ENCODE measurements at regions not wholly inside any gene's neighbourhood (a gene's known extent, or its start where the extent isn't known, plus 50 kb on each side); places are given as distances from the start of the nearest gene placed in this dataset.
A peak's percentile ranks its signal among the peaks of the same experiment; 100 is the strongest.

GRCh38 chr5:51944500-51945125, 561.4 kb downstream of the ISL1 start:
- no peak for DNase-seq (ENCODE audit: low read depth)
- Histone ChIP-seq H3K4me3 (ENCODE audit: low read depth, low read length) (no peak overlapping the region), H3K36me3 (ENCODE audit: control insufficient read depth, insufficient read depth, low read length) (no peaks in the 10 kb centered on the region), H3K27me3 (ENCODE audit: control insufficient read depth, insufficient read depth, low read length) (no peaks in the 10 kb centered on the region)
- no peak for TF ChIP-seq CTCF (IDR thresholded peaks at IDR 0.05; ENCODE audit: insufficient read depth, low read length, poor library complexity, severe bottlenecking)

- DNase-seq (ENCODE audit: low read depth), result no peak
- TF ChIP-seq CTCF (IDR thresholded peaks at IDR 0.05; ENCODE audit: insufficient read depth, low read length, poor library complexity, severe bottlenecking), result no peak
- Histone ChIP-seq H3K27me3 (ENCODE audit: control insufficient read depth, insufficient read depth, low read length) (no peaks in the 10 kb centered on the region), H3K36me3 (ENCODE audit: control insufficient read depth, insufficient read depth, low read length) (no peaks in the 10 kb centered on the region), H3K4me3 (ENCODE audit: low read depth, low read length) (no peak overlapping the region)
Measured at GRCh38 chr5:51958473-51958872, 575.2 kb downstream of the ISL1 start.

- no peaks in the 10 kb centered on the region for H3K36me3 ChIP-seq (ENCODE audit: control insufficient read depth, insufficient read depth, low read length)
- peak; percentile 57 for TF ChIP-seq CTCF (IDR thresholded peaks at IDR 0.05; ENCODE audit: insufficient read depth, low read length, poor library complexity, severe bottlenecking)
- no peak for DNase-seq (ENCODE audit: low read depth)
- H3K4me3 ChIP-seq (ENCODE audit: low read depth, low read length), result no peak overlapping the region
- H3K27me3 ChIP-seq (ENCODE audit: control insufficient read depth, insufficient read depth, low read length), result no peaks in the 10 kb centered on the region
Measured at GRCh38 chr5:51960617-51961121, 577.4 kb downstream of the ISL1 start.

GRCh38 chr5:51961154-51961562, 577.9 kb downstream of the ISL1 start:
- Histone ChIP-seq H3K4me3 (ENCODE audit: low read depth, low read length) (no peak overlapping the region), H3K27me3 (ENCODE audit: control insufficient read depth, insufficient read depth, low read length) (no peaks in the 10 kb centered on the region), H3K36me3 (ENCODE audit: control insufficient read depth, insufficient read depth, low read length) (no peaks in the 10 kb centered on the region)
- DNase-seq (ENCODE audit: low read depth), result no peak
- no peak for TF ChIP-seq CTCF (IDR thresholded peaks at IDR 0.05; ENCODE audit: insufficient read depth, low read length, poor library complexity, severe bottlenecking)

GRCh38 chr5:51968756-51969155, 585.5 kb downstream of the ISL1 start:
- no peak for DNase-seq (ENCODE audit: low read depth)
- H3K4me3 ChIP-seq (ENCODE audit: low read depth, low read length), result no peak overlapping the region
- no peak for TF ChIP-seq CTCF (IDR thresholded peaks at IDR 0.05; ENCODE audit: insufficient read depth, low read length, poor library complexity, severe bottlenecking)
- H3K36me3 ChIP-seq (ENCODE audit: control insufficient read depth, insufficient read depth, low read length), result no peaks in the 10 kb centered on the region
- no peaks in the 10 kb centered on the region for H3K27me3 ChIP-seq (ENCODE audit: control insufficient read depth, insufficient read depth, low read length)

GRCh38 chr5:51974834-51975233, 591.6 kb downstream of the ISL1 start:
- H3K27me3 ChIP-seq (ENCODE audit: control insufficient read depth, insufficient read depth, low read length), result no peaks in the 10 kb centered on the region
- no peak for TF ChIP-seq CTCF (IDR thresholded peaks at IDR 0.05; ENCODE audit: insufficient read depth, low read length, poor library complexity, severe bottlenecking)
- no peaks in the 10 kb centered on the region for H3K36me3 ChIP-seq (ENCODE audit: control insufficient read depth, insufficient read depth, low read length)
- H3K4me3 ChIP-seq (ENCODE audit: low read depth, low read length), result no peak overlapping the region
- no peak for DNase-seq (ENCODE audit: low read depth)

Data from kidney epithelial cell (primary cell).